ENCODE measurements at regions not wholly inside any gene's neighbourhood (a gene's known extent, or its start where the extent isn't known, plus 50 kb on each side); places are given as distances from the start of the nearest gene placed in this dataset.

DNA sequence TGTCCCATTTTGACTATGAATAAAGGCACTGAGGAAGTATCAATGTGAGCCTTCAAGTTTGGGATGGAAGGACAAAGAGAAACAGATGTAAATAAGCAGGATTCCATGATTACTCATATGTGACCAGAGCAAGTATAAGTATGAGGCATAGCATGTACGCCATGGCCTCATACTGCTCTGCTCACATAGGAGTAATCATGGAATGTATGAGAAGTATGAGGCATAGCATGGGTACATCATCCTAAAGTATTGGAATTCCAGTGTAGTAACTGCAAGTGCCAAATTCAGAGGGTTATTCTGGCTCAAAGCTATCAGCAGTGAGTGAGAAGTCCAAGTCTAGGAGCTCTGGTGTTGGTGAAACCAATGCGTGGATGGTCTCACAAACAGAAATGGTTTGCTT is 81.2 kb upstream of the WDR72 start (continued):
- TF ChIP-seq, protein P1, sequence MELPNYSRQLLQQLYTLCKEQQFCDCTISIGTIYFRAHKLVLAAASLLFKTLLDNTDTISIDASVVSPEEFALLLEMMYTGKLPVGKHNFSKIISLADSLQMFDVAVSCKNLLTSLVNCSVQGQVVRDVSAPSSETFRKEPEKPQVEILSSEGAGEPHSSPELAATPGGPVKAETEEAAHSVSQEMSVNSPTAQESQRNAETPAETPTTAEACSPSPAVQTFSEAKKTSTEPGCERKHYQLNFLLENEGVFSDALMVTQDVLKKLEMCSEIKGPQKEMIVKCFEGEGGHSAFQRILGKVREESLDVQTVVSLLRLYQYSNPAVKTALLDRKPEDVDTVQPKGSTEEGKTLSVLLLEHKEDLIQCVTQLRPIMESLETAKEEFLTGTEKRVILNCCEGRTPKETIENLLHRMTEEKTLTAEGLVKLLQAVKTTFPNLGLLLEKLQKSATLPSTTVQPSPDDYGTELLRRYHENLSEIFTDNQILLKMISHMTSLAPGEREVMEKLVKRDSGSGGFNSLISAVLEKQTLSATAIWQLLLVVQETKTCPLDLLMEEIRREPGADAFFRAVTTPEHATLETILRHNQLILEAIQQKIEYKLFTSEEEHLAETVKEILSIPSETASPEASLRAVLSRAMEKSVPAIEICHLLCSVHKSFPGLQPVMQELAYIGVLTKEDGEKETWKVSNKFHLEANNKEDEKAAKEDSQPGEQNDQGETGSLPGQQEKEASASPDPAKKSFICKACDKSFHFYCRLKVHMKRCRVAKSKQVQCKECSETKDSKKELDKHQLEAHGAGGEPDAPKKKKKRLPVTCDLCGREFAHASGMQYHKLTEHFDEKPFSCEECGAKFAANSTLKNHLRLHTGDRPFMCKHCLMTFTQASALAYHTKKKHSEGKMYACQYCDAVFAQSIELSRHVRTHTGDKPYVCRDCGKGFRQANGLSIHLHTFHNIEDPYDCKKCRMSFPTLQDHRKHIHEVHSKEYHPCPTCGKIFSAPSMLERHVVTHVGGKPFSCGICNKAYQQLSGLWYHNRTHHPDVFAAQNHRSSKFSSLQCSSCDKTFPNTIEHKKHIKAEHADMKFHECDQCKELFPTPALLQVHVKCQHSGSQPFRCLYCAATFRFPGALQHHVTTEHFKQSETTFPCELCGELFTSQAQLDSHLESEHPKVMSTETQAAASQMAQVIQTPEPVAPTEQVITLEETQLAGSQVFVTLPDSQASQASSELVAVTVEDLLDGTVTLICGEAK (IDR thresholded peaks at IDR 0.05; ENCODE audit: borderline replicate concordance), result no peak
- no peak for TF ChIP-seq CREM (IDR thresholded peaks at IDR 0.05; ENCODE audit: low read depth)

DNA sequence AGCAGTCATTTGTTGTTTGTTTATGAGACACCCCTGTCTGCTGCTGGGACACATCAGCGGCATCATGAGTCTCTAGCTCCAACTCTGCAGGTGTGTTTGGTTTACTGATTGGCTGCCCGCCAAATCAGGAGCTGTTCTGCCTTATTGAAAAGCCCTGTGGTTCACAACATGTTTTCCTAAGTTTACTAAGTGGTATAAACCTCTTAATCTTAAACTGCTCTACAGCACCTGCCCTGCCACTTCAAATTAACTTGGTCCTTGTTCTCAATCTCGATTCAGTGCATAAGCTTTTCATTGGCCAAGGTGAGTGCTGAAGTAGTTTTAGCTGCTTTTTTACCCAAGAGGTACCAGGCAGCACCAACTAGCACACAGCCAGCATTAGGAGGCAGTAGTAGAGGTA is 77.8 kb upstream of the WDR72 start:
- H3K9ac ChIP-seq (ENCODE audit: control insufficient read depth, insufficient read depth, low read length), result no peak overlapping the region
- ATAC-seq (peak; percentile 14; the same call in 1 of the 3 replicates), DNase-seq (ENCODE audit: low read depth, low spot score) (no peak), FAIRE-seq (no peak)
- no peaks in the 10 kb centered on the region for H3K9me3 ChIP-seq (replicated peaks; ENCODE audit: control insufficient read depth, insufficient read depth, low read length)
- no peaks in the 10 kb centered on the region for H3K36me3 ChIP-seq (ENCODE audit: control insufficient read depth in 2 of 2, insufficient read depth in 2 of 2, low read length in 1 of 2)
- H4K20me1 ChIP-seq (ENCODE audit: control insufficient read depth, insufficient read depth), result no peaks in the 10 kb centered on the region
- H3K27ac ChIP-seq (ENCODE audit: control insufficient read depth, insufficient read depth), result no peak overlapping the region
- ChIA-PET RAD21 (ENCODE audit: unreplicated experiment) (no interaction called here), POLR2A (no interaction called here), CTCF (no interaction called here), SMC1A (ENCODE audit: uncharacterized antibody, unreplicated experiment) (no interaction called here)
- no peak overlapping the region for H2AFZ ChIP-seq (ENCODE audit: control insufficient read depth, low read depth, low read length)
- TF ChIP-seq NBN (IDR thresholded peaks at IDR 0.05) (no peak), CEBPB (IDR thresholded peaks at IDR 0.05; ENCODE audit: borderline replicate concordance in 1 of 2, low read depth in 2 of 2, low read length in 2 of 2) (no peak), PAX5 (IDR thresholded peaks at IDR 0.05; ENCODE audit: borderline replicate concordance, low read depth, low read length) (no peak), GATAD2B (conservative IDR thresholded peaks at IDR 0.05; ENCODE audit: low read depth) (no peak), MTA2 (IDR thresholded peaks at IDR 0.05; ENCODE audit: low read depth) (no peak), BMI1 (IDR thresholded peaks at IDR 0.05; ENCODE audit: borderline replicate concordance) (no peak), CREB1 (IDR thresholded peaks at IDR 0.05; ENCODE audit: low read depth) (no peak), RBBP5 (conservative IDR thresholded peaks at IDR 0.05) (no peak)
- TF ChIP-seq, protein P2, sequence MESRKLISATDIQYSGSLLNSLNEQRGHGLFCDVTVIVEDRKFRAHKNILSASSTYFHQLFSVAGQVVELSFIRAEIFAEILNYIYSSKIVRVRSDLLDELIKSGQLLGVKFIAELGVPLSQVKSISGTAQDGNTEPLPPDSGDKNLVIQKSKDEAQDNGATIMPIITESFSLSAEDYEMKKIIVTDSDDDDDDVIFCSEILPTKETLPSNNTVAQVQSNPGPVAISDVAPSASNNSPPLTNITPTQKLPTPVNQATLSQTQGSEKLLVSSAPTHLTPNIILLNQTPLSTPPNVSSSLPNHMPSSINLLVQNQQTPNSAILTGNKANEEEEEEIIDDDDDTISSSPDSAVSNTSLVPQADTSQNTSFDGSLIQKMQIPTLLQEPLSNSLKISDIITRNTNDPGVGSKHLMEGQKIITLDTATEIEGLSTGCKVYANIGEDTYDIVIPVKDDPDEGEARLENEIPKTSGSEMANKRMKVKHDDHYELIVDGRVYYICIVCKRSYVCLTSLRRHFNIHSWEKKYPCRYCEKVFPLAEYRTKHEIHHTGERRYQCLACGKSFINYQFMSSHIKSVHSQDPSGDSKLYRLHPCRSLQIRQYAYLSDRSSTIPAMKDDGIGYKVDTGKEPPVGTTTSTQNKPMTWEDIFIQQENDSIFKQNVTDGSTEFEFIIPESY (IDR thresholded peaks at IDR 0.05), result no peak
- TF ChIP-seq, protein P3, sequence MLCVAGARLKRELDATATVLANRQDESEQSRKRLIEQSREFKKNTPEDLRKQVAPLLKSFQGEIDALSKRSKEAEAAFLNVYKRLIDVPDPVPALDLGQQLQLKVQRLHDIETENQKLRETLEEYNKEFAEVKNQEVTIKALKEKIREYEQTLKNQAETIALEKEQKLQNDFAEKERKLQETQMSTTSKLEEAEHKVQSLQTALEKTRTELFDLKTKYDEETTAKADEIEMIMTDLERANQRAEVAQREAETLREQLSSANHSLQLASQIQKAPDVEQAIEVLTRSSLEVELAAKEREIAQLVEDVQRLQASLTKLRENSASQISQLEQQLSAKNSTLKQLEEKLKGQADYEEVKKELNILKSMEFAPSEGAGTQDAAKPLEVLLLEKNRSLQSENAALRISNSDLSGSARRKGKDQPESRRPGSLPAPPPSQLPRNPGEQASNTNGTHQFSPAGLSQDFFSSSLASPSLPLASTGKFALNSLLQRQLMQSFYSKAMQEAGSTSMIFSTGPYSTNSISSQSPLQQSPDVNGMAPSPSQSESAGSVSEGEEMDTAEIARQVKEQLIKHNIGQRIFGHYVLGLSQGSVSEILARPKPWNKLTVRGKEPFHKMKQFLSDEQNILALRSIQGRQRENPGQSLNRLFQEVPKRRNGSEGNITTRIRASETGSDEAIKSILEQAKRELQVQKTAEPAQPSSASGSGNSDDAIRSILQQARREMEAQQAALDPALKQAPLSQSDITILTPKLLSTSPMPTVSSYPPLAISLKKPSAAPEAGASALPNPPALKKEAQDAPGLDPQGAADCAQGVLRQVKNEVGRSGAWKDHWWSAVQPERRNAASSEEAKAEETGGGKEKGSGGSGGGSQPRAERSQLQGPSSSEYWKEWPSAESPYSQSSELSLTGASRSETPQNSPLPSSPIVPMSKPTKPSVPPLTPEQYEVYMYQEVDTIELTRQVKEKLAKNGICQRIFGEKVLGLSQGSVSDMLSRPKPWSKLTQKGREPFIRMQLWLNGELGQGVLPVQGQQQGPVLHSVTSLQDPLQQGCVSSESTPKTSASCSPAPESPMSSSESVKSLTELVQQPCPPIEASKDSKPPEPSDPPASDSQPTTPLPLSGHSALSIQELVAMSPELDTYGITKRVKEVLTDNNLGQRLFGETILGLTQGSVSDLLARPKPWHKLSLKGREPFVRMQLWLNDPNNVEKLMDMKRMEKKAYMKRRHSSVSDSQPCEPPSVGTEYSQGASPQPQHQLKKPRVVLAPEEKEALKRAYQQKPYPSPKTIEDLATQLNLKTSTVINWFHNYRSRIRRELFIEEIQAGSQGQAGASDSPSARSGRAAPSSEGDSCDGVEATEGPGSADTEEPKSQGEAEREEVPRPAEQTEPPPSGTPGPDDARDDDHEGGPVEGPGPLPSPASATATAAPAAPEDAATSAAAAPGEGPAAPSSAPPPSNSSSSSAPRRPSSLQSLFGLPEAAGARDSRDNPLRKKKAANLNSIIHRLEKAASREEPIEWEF (IDR thresholded peaks at IDR 0.05; ENCODE audit: insufficient replicate concordance, low read depth, low read length), result no peak
- H3K4me3 ChIP-seq, result no peak overlapping the region
- no TSS peak for BruUV-seq (replicated peaks)
- WGBS (ENCODE audit: insufficient coverage, insufficient replicate concordance, low lambda C conversion rate, missing lambda C conversion rate), result 1% methylated on average over 3 of the region's 3 CpGs
- in situ Hi-C loops (cut with MboI), result no loop called here
- no peak overlapping the region for H3K4me2 ChIP-seq (ENCODE audit: control insufficient read depth, insufficient read depth)
- no peaks in the 10 kb centered on the region for H3K4me1 ChIP-seq (ENCODE audit: control insufficient read depth, insufficient read depth, low read length)
- intact Hi-C loops (cut with micrococcal nuclease; ENCODE audit: unreplicated experiment), result no loop called here
- H3K27me3 ChIP-seq (replicated peaks in 1 of 2; ENCODE audit: control insufficient read depth in 2 of 2, insufficient read depth in 2 of 2, low read length in 1 of 2), result no peaks in the 10 kb centered on the region
- no peaks in the 10 kb centered on the region for H3K79me2 ChIP-seq (ENCODE audit: control insufficient read depth, insufficient read depth, low read length)

All from GM12878 (cell line).